ENCODE measurements at regions not wholly inside any gene's neighbourhood (a gene's known extent, or its start where the extent isn't known, plus 50 kb on each side); places are given as distances from the start of the nearest gene placed in this dataset.

DNA sequence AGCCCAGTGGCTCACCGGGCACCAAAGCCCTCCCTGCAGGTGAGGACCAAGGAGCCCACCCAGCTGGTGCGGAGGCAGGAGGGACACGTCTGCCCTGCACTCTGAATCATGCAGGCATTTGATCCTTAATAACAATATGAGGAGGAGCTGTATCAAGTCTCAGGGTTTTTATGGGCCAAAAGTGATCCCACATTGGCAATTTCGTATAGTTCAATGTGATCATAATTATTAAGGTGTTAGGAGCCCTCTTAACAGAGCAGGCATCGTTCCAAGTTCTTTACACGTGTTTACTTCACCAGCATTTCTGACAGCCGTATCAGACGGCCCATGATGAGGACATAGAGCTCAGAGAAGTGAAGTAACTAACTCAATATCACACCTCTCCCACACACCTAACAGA is 91.9 kb upstream of the PRR5 start:
- Histone ChIP-seq H3K4me3 (no peak overlapping the region), H3K36me3 (ENCODE audit: insufficient read depth, low read length) (no peaks in the 10 kb centered on the region), H3K27ac (no peak overlapping the region), H3K9me3 (ENCODE audit: low read depth, low read length) (no peaks in the 10 kb centered on the region), H3K9ac (ENCODE audit: insufficient read length) (no peak overlapping the region)
- DNase-seq (ENCODE audit: low read depth, low spot score) = no peak
- TF ChIP-seq FOXP2 (optimal IDR thresholded peaks at IDR 0.05; ENCODE audit: control extremely low read depth, extremely low read length, insufficient read depth) (no peak), EZH2 (IDR thresholded peaks at IDR 0.05) (no peak), POLR2AphosphoS5 (IDR thresholded peaks at IDR 0.05; ENCODE audit: borderline replicate concordance, low read depth, low read length) (no peak)

DNA sequence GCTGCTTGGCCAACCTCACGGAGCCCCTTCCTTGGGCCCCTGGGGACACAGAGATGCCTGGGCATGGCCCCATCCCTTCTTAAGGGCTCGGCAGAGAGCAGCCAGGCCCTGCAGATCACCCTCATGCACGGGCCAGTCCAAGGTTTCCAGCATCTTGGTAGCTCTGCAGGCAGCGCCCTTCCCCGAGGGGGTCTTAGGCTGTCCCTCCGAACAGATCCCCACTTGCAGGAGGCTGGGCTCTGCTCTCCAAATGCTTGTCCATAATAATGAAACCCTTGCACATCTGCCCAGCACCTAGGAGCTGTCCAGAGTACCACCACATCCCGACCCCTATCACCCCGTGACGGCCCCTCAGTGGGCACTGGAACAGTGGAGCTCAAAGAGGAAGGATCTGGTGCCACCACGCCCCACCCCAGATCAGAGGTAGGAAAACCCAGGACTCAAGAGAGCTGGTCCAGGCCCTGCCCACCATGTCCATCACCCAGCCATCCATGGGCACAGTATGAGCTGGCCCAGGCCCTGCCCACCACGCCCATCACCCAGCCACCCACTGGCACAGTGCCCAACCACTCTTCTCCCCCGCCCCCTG is 92.5 kb upstream of the PRR5 start:
- no peaks in the 10 kb centered on the region for H3K9me3 ChIP-seq (ENCODE audit: low read depth, low read length)
- no peak overlapping the region for H3K4me3 ChIP-seq
- TF ChIP-seq POLR2AphosphoS5 (IDR thresholded peaks at IDR 0.05; ENCODE audit: borderline replicate concordance, low read depth, low read length) = no peak
- no peak for TF ChIP-seq EZH2 (IDR thresholded peaks at IDR 0.05)
- no peak for TF ChIP-seq FOXP2 (optimal IDR thresholded peaks at IDR 0.05; ENCODE audit: control extremely low read depth, extremely low read length, insufficient read depth)
- H3K27ac ChIP-seq = no peak overlapping the region
- no peaks in the 10 kb centered on the region for H3K36me3 ChIP-seq (ENCODE audit: insufficient read depth, low read length)
- H3K9ac ChIP-seq (ENCODE audit: insufficient read length) = no peak overlapping the region
- no peak for DNase-seq (ENCODE audit: low read depth, low spot score)

DNA sequence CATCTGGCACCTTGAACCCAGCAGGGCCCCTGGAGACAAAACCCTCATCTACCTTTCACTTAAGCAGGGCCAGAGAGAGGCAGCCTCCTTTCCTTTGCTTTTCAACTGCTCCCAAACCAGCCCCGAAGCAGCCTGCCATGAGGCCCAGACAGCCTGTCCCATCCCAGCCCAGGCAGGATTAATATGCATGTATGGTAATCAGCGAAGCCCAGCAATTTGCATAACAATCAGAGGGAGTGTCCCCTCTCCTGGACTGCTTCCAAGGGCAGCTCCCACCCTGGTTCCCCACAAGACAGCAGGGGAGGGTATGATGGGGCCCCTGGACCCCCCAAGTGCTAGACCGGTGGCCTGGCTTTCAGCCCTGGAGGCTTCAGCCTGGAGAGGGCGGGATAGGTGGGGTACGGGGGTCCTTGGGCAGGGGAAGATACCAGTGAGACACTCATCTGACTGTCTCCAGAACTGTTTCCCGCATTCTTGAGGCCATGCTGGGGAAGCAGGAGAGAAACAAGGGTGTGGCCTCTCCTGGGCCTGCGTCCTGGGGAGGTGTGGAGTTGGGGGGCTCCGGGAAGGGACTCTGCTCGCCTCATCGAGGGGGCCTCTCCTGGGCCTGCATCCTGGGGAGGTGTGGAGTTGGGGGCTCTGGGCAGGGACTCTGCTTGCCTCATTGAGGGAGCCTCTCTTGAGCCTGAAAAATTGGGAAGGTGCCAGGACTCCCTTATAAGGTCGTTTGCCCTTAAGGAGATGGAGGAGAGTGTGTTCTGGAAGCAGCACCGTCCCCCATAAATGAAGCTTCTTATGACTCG is 93.2 kb upstream of the PRR5 start:
- Histone ChIP-seq H3K4me3 (no peak overlapping the region), H3K36me3 (ENCODE audit: insufficient read depth, low read length) (no peaks in the 10 kb centered on the region), H3K27ac (no peak overlapping the region), H3K9me3 (ENCODE audit: low read depth, low read length) (no peaks in the 10 kb centered on the region), H3K9ac (ENCODE audit: insufficient read length) (no peak overlapping the region)
- TF ChIP-seq EZH2 (IDR thresholded peaks at IDR 0.05) = no peak
- no peak for DNase-seq (ENCODE audit: low read depth, low spot score)

DNA sequence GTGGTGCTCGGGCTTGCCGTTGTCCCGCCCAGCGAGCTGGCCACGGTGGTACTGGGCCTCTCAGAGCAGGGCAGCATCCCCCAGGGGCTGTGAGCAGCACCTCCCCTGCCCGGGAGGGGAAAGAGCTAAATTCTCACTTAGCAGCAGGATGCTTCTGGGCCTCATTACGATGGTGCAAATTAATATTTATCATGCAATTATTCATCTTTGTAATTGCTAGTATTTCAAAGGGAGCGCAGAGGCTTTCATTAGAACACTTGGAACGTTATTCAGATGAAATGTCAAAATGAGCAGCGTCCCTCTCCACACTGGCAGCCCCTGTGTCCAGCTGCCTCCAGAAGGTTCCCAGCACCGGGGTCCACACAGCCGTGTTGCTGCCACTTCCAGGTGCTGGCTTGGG is 95.9 kb upstream of the PRR5 start:
- no peaks in the 10 kb centered on the region for H3K36me3 ChIP-seq (ENCODE audit: insufficient read depth, low read length)
- no peak overlapping the region for H3K4me3 ChIP-seq
- H3K27ac ChIP-seq = no peak overlapping the region
- TF ChIP-seq POLR2AphosphoS5 (IDR thresholded peaks at IDR 0.05; ENCODE audit: borderline replicate concordance, low read depth, low read length) (no peak), FOXP2 (optimal IDR thresholded peaks at IDR 0.05; ENCODE audit: control extremely low read depth, extremely low read length, insufficient read depth) (no peak), EZH2 (IDR thresholded peaks at IDR 0.05) (no peak)
- DNase-seq (ENCODE audit: low read depth, low spot score) = no peak
- no peaks in the 10 kb centered on the region for H3K9me3 ChIP-seq (ENCODE audit: low read depth, low read length)
- H3K9ac ChIP-seq (ENCODE audit: insufficient read length) = no peak overlapping the region

DNA sequence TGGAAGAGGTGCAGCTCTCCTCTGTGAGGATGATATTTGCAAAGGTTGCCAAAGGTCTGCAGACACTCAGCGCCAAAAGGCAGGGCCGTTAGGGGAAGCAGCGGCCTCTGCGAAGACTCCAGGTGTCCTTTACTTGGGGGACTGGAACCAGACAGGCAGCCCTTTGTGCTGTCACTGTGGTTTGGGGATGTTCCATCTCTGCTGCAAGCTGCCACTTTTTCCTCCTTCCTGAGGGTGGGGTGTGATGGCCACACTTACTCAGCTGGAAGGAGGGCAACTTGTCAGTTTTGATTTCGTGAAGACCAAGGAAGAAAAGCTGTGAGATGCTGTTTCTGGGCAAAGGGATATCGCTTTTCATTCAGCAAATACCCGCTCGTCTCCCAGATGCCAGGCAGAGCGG is 96.5 kb upstream of the PRR5 start:
- no peak overlapping the region for H3K4me3 ChIP-seq
- H3K36me3 ChIP-seq (ENCODE audit: insufficient read depth, low read length) = no peaks in the 10 kb centered on the region
- no peak overlapping the region for H3K27ac ChIP-seq
- H3K9me3 ChIP-seq (ENCODE audit: low read depth, low read length) = no peaks in the 10 kb centered on the region
- no peak overlapping the region for H3K9ac ChIP-seq (ENCODE audit: insufficient read length)
- TF ChIP-seq EZH2 (IDR thresholded peaks at IDR 0.05) (no peak), POLR2AphosphoS5 (IDR thresholded peaks at IDR 0.05; ENCODE audit: borderline replicate concordance, low read depth, low read length) (no peak), FOXP2 (optimal IDR thresholded peaks at IDR 0.05; ENCODE audit: control extremely low read depth, extremely low read length, insufficient read depth) (no peak)
- no peak for DNase-seq (ENCODE audit: low read depth, low spot score)

DNA sequence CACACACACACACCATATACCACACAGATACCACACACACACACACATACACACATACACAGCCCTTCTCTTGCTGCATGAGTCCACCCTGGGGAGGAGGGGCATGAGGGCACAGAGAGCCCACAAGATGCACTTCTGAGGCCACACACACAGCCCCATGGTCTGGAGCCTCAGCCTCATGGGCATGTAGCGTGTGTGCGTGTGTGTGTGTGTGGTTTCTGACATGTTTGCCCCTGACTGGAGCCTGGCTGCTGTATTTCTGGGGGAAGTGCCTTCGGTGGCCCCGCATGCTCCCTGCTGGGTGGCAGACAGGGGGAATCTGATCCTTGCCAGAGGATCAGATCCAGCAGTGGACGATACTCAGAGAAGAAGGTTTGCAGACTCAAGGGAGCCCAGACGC is 97.0 kb upstream of the PRR5 start:
- DNase-seq (ENCODE audit: low read depth, low spot score) = no peak
- Histone ChIP-seq H3K27ac (no peak overlapping the region), H3K36me3 (ENCODE audit: insufficient read depth, low read length) (no peaks in the 10 kb centered on the region), H3K4me3 (no peak overlapping the region), H3K9ac (ENCODE audit: insufficient read length) (no peak overlapping the region), H3K9me3 (ENCODE audit: low read depth, low read length) (no peaks in the 10 kb centered on the region)
- TF ChIP-seq FOXP2 (optimal IDR thresholded peaks at IDR 0.05; ENCODE audit: control extremely low read depth, extremely low read length, insufficient read depth) = no peak
- no peak for TF ChIP-seq POLR2AphosphoS5 (IDR thresholded peaks at IDR 0.05; ENCODE audit: borderline replicate concordance, low read depth, low read length)
- no peak for TF ChIP-seq EZH2 (IDR thresholded peaks at IDR 0.05)

DNA sequence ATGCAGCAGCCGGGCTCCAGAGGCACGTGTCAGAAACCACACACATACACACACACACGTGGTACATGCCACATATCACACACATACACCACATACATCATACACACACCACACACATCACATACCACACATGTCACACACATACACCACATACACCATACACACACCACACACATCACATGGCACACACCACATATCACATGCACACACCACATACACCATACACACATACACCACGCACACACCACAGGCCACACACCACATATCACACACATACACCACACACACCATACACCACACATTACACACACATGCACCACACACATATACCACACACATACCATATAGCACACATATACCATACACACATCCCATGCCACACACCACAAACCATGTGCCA is 97.5 kb upstream of the PRR5 start:
- H3K9ac ChIP-seq (ENCODE audit: insufficient read length) = no peak overlapping the region
- H3K4me3 ChIP-seq = no peak overlapping the region
- no peaks in the 10 kb centered on the region for H3K36me3 ChIP-seq (ENCODE audit: insufficient read depth, low read length)
- H3K9me3 ChIP-seq (ENCODE audit: low read depth, low read length) = no peaks in the 10 kb centered on the region
- TF ChIP-seq POLR2AphosphoS5 (IDR thresholded peaks at IDR 0.05; ENCODE audit: borderline replicate concordance, low read depth, low read length) = no peak
- no peak for TF ChIP-seq FOXP2 (optimal IDR thresholded peaks at IDR 0.05; ENCODE audit: control extremely low read depth, extremely low read length, insufficient read depth)
- TF ChIP-seq EZH2 (IDR thresholded peaks at IDR 0.05) = no peak
- no peak for DNase-seq (ENCODE audit: low read depth, low spot score)
- no peak overlapping the region for H3K27ac ChIP-seq

DNA sequence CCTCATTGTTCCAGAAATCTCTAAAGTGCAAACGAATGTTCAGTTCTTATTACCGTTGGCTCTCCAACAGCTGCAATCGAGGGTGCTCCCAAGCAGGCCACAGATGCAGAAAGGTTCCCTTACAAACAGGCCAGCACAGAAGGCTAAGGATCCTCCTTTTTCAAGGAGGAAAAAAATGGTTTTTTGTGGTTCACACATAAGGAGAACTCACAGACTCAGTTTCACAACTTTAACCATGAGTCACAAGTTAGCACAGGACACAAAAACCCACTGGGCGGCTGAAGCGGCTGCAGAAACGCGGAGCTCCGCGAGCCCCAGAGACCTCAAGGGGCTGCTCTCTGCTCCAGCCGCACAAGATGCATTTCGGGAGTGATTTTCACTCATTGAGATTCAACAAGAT is 98.2 kb upstream of the PRR5 start:
- H3K36me3 ChIP-seq (ENCODE audit: insufficient read depth, low read length) = no peaks in the 10 kb centered on the region
- TF ChIP-seq EZH2 (IDR thresholded peaks at IDR 0.05) (no peak), FOXP2 (optimal IDR thresholded peaks at IDR 0.05; ENCODE audit: control extremely low read depth, extremely low read length, insufficient read depth) (no peak), POLR2AphosphoS5 (IDR thresholded peaks at IDR 0.05; ENCODE audit: borderline replicate concordance, low read depth, low read length) (no peak)
- DNase-seq (ENCODE audit: low read depth, low spot score) = no peak
- no peaks in the 10 kb centered on the region for H3K9me3 ChIP-seq (ENCODE audit: low read depth, low read length)
- H3K9ac ChIP-seq (ENCODE audit: insufficient read length) = no peak overlapping the region
- H3K4me3 ChIP-seq = no peak overlapping the region
- no peak overlapping the region for H3K27ac ChIP-seq

DNA sequence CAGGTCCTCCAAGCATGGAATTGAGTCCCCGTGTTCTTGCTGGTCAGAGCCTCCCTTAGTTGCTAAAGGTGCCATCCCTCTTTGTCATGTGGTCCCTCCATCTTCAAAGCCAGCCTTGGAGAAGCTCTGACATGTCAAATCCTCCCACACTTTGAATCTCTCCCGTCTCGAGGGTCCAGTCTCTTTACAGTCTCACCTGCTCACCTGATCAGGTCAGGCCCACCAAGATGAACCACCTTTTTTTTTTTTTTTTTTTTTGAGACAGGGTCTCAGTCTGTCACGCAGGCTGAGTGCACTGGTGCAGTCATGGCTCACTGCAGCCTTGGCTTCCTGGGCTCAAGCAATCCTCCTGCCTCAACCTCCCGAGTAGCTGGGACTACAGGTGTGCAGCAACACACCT is 100.3 kb upstream of the PRR5 start:
- H3K27ac ChIP-seq = no peak overlapping the region
- H3K9ac ChIP-seq (ENCODE audit: insufficient read length) = no peak overlapping the region
- no peak for TF ChIP-seq EZH2 (IDR thresholded peaks at IDR 0.05)
- no peak for TF ChIP-seq FOXP2 (optimal IDR thresholded peaks at IDR 0.05; ENCODE audit: control extremely low read depth, extremely low read length, insufficient read depth)
- TF ChIP-seq POLR2AphosphoS5 (IDR thresholded peaks at IDR 0.05; ENCODE audit: borderline replicate concordance, low read depth, low read length) = no peak
- no peaks in the 10 kb centered on the region for H3K9me3 ChIP-seq (ENCODE audit: low read depth, low read length)
- H3K4me3 ChIP-seq = no peak overlapping the region
- no peak for DNase-seq (ENCODE audit: low read depth, low spot score)
- H3K36me3 ChIP-seq (ENCODE audit: insufficient read depth, low read length) = no peaks in the 10 kb centered on the region
